Occipital lobe (tissue), 1 donor: ENCODE measurements at regions not wholly inside any gene's neighbourhood (a gene's known extent, or its start where the extent isn't known, plus 50 kb on each side); places are given as distances from the start of the nearest gene placed in this dataset.
"Not testable (repeated sequence)": the region's sequence is repeated elsewhere in the genome, so short reads cannot be mapped to it uniquely, and the experiment has no call there.

Experiments used
- DNase-seq: peaks from one replicate; lab custom pipeline; 2025; lab: John Stamatoyannopoulos, UW

- no peak for DNase-seq
Observed at GRCh38 chr1:168421399-168422004, 122.3 kb downstream of the XCL2 start.

GRCh38 chr1:168420177-168420576, 123.6 kb downstream of the XCL2 start:
- DNase-seq, result no peak

GRCh38 chr1:168419736-168420135, 124.1 kb downstream of the XCL2 start:
- DNase-seq, result no peak

GRCh38 chr1:168416220-168416619, 127.6 kb downstream of the XCL2 start:
- DNase-seq, result no peak

GRCh38 chr1:168414914-168415313, 128.9 kb downstream of the XCL2 start:
- no peak for DNase-seq

- no peak for DNase-seq
Observed at GRCh38 chr1:168410464-168410863, 129.8 kb downstream of the TBX19 start.

GRCh38 chr1:168408884-168409283, 128.2 kb downstream of the TBX19 start:
- no peak for DNase-seq

GRCh38 chr1:168408539-168408865, 127.8 kb downstream of the TBX19 start:
- no peak for DNase-seq

GRCh38 chr1:168407832-168408538, 127.3 kb downstream of the TBX19 start:
- DNase-seq, result no peak

GRCh38 chr1:168405906-168406549, 125.4 kb downstream of the TBX19 start:
- no peak for DNase-seq

GRCh38 chr1:168403140-168403539, 122.5 kb downstream of the TBX19 start:
- DNase-seq, result no peak

GRCh38 chr1:168402466-168402865, 121.8 kb downstream of the TBX19 start:
- DNase-seq, result not testable (repeated sequence)

GRCh38 chr1:168401341-168401740, 120.7 kb downstream of the TBX19 start:
- no peak for DNase-seq

GRCh38 chr1:168400139-168400538, 119.5 kb downstream of the TBX19 start:
- DNase-seq, result no peak

GRCh38 chr1:168397806-168398205, 117.1 kb downstream of the TBX19 start:
- no peak for DNase-seq

GRCh38 chr1:168396940-168397684, 116.4 kb downstream of the TBX19 start:
- no peak for DNase-seq

GRCh38 chr1:168396508-168396907, 115.8 kb downstream of the TBX19 start:
- DNase-seq, result no peak

GRCh38 chr1:168394858-168395257, 114.2 kb downstream of the TBX19 start:
- no peak for DNase-seq

- DNase-seq, result no peak
Observed at GRCh38 chr1:168392958-168393549, 112.4 kb downstream of the TBX19 start.

- peak; percentile 33 for DNase-seq
Observed at GRCh38 chr1:168391851-168392681, 111.4 kb downstream of the TBX19 start.

GRCh38 chr1:168390271-168390670, 109.6 kb downstream of the TBX19 start:
- DNase-seq, result no peak
